ENCODE measurements at regions not wholly inside any gene's neighbourhood (a gene's known extent, or its start where the extent isn't known, plus 50 kb on each side); places are given as distances from the start of the nearest gene placed in this dataset.

DNA sequence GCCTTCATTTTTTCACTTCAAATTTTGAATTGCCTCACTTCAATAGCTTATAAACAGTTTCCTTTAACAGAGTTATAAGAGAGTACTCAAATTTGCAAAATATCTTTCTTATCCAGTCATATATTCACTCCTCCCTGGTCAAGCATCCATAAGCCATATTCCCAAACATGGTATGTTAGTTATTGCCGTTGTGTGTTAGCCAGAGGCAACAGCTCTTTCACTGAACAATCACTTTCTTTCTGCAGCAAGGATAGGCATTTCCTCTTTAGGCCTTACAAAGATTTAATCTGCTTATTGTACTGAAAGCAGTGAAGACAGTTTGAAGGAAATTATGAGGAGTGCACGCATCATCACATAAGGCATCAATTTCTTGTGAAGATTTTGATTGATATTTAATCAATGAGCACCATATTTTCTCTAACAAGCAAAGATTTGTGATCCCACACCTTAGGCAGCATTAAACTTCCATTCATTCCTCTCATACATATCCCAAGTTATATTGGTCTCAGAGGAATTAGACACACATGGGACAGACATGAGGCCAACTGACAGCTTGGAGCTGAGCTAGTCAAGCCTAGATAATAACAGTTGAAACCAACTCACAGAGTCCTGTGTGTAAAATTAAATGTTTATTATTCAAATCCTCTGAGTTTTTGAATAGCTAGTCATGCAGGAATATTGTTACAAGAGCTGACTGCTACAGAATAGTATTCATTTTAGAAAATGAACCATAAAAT is 80.0 kb upstream of the EPHA6 start:
- no peak for DNase-seq

DNA sequence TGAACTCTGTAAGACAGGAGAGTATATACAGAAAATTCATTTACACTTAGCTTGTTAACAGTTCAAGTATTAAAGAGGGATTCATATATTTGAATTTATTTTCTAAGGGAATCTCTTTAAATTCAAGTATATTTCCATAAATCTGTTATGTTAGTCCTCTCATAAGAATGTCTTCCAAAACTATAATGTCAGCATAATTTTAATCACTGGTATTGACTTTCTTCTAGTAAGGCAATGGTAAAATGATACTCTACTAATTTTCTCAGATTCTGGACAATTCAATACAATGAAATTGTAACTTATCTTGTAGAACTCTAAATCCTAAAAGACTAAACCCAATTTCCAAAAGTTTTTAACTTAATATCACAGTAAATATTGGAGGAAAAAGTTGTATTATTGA is 66.3 kb upstream of the EPHA6 start:
- no peak for DNase-seq

DNA sequence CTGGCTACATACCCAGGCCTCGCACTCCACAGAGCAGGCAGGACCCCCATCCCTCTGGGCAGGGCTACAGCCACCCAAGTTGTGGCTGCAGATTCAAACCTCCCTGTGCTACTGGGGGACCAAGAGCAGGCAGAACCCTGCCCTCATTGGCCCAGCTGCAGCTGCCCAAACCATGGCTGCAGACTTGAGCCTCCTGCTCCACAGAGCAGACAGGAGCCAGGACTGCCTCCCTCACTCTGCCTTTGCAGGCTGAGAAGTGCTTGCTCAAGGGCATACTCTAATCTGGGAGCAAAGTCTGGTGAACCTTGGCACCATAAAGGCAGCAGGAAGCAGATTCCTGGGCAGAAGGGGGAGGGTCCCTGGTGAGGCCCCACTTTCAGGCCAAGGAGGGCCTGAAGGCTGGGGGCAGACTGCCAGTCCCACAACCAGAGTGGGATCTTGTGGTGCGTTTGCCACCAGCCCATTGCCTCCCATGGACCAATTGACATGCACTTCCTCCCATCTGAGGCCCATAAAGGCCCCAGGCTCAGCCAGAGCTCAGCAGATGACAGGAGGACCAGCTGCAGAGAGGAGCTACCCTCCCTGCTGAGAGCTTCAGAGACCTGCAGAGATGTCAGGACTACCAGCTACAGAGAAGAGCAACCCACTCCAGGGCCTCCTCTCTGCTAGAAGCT is 64.2 kb upstream of the EPHA6 start:
- DNase-seq: no peak

DNA sequence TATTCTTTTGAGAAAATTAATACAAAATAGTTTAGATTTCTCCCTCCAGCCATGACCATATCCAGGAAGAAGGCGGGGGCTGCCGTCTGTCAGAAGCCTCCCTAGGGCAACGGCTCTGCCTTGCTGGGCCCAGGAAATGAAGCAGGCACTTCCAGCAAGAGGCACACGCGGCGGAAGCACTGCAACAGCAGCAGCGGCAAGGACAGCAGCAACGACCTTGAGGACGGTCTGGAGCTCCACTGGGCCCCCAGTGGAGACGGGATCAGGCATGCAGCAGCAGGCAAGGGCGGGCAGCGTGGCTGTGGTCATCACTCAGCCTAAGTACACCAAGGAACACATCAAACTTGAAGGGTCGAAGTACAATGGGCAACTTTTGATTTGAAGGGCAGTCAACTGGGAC is 61.3 kb upstream of the EPHA6 start:
- no peak for DNase-seq

DNA sequence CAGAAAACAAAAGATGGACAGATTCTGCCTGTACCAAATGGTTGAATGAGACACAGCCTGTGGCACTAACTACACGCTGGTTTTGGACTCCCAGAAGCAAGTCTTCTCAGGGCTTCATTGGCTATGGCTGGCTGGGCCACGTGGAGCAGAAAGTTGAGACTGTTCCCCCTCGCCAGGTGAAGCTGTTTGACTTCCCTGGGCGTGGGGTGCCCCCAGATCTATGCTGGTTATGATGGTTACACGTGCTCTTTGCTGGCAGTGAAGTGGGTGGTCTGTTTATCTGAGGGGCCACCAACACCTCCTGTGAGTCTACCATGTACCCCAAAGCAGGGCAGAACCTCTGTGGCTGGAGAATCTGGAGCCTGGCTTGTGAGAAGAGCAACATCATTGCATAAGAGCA is 60.3 kb upstream of the EPHA6 start:
- DNase-seq: no peak

DNA sequence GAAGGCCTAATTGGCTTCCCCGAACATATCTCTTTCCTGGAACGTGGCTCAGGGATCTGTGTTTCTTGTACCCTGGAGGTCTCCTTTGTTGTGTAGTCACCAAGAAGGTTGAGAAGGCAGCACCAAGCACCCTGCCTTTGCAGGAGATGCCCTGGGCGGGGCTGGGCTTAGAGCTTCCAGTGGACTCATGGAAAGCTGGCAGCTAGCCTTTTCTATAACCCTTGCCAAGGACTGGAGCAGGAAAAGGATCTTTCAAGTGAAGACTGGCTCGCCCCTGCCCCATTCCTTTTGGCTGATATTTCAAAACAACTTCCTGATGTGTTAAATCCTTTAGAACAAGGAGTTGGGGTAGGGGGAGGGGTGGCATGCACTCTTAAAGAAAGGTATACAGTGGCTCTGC is 58.9 kb upstream of the EPHA6 start:
- no peak for DNase-seq

DNA sequence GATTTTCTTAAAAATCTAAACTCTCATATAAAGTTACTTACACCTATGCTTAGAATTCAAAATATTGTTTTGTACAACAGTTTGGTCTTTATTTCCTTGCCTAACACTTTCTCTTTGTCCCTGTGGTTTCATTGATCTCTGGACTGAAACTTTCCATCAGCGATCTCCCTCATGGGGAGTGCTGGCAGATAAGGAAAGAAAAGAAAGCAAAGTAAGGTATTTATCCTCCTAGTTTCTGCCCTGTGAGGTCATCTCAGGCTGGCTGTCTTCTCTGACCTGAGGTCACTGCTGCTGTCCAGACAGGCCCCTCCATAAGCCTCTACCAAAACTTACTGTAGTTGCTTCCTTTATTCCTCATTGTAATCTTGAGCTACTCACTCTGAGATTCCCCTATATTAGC is 57.9 kb upstream of the EPHA6 start:
- DNase-seq: no peak

DNA sequence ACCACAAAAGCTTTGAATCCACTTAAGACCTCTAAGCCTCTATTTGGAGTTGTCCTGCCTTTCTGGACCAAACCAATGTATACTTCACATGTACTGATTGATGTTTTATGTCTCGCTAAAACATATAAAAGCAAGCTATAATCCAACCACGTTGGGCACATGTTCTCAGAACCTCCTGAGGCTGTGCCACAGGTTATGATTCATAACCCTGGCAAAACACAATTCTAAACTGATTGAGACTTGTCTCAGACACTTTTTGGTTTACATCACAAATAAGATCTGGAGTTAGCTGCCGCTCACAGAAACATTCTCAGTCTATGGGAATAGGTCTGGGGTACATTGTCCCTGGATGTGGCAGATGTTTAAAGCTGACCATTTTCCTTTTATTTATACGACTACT is 53.4 kb upstream of the EPHA6 start:
- no peak for DNase-seq

Data from activated CD4-positive, alpha-beta T cell treated with anti-CD3 and anti-CD28 coated beads for 48 hours (primary cell).